ENCODE measurements at regions not wholly inside any gene's neighbourhood (a gene's known extent, or its start where the extent isn't known, plus 50 kb on each side); places are given as distances from the start of the nearest gene placed in this dataset.

GRCh38 chr6:55963301-55963700, 87.9 kb upstream of the BMP5 start:
- TF ChIP-seq, protein P1, sequence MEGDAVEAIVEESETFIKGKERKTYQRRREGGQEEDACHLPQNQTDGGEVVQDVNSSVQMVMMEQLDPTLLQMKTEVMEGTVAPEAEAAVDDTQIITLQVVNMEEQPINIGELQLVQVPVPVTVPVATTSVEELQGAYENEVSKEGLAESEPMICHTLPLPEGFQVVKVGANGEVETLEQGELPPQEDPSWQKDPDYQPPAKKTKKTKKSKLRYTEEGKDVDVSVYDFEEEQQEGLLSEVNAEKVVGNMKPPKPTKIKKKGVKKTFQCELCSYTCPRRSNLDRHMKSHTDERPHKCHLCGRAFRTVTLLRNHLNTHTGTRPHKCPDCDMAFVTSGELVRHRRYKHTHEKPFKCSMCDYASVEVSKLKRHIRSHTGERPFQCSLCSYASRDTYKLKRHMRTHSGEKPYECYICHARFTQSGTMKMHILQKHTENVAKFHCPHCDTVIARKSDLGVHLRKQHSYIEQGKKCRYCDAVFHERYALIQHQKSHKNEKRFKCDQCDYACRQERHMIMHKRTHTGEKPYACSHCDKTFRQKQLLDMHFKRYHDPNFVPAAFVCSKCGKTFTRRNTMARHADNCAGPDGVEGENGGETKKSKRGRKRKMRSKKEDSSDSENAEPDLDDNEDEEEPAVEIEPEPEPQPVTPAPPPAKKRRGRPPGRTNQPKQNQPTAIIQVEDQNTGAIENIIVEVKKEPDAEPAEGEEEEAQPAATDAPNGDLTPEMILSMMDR (IDR thresholded peaks at IDR 0.05), result no peak
- no peak for TF ChIP-seq POLR2A (IDR thresholded peaks at IDR 0.05)
- TF ChIP-seq EP300 (IDR thresholded peaks at IDR 0.05), result no peak
